ENCODE measurements at regions not wholly inside any gene's neighbourhood (a gene's known extent, or its start where the extent isn't known, plus 50 kb on each side); places are given as distances from the start of the nearest gene placed in this dataset.

- TF ChIP-seq CTCF (IDR thresholded peaks at IDR 0.05) (no peak), POLR2A (IDR thresholded peaks at IDR 0.05) (no peak)
Observed at GRCh38 chr2:94955702-94956101, 69.8 kb upstream of the MAL start.
